ENCODE measurements at regions not wholly inside any gene's neighbourhood (a gene's known extent, or its start where the extent isn't known, plus 50 kb on each side); places are given as distances from the start of the nearest gene placed in this dataset.
"Not testable (repeated sequence)": the region's sequence is repeated elsewhere in the genome, so short reads cannot be mapped to it uniquely, and the experiment has no call there.

DNA sequence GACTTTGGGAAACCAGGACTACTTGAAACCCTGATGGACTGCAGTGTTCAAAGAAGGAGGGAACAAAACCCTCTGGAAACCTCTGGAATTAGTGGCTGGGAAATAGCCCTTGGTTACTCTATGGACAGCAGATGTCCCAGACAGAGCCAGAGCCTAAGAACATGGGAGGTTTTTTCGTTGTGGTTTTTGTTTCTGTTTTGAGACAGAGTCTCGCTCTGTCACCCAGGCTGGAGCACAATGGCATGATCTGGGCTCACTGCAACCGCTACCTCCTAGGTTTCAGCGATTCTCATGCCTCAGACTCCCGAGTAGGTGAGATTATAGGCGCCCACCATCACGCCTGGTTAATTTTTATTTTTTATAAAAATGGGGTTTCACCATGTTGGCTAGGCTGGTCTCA lies 1378.7 kb downstream of the AACS start:
- no peaks in the 10 kb centered on the region for H3K27me3 ChIP-seq (ENCODE audit: control insufficient read depth in 2 of 2, insufficient read depth in 1 of 2, low read length in 1 of 2)
- WGBS, result 79% methylated on average over 7 of the region's 7 CpGs
- no peak overlapping the region for H3K4me3 ChIP-seq (ENCODE audit: low read length in 2 of 2)
- no peaks in the 10 kb centered on the region for H3K36me3 ChIP-seq (ENCODE audit: control insufficient read depth in 2 of 2, insufficient read depth in 2 of 2, low read length in 1 of 2)
- no peaks in the 10 kb centered on the region for H3K4me1 ChIP-seq (ENCODE audit: control insufficient read depth in 2 of 2, insufficient read depth in 2 of 2, low read length in 2 of 2)
- DNase-seq (ENCODE audit: low read depth in 6 of 9, low spot score in 9 of 9), result no peak
- peaks cover 0 to 5% of the 10 kb centered on the region in 2 donors for H3K9me3 ChIP-seq (ENCODE audit: control insufficient read depth in 2 of 2, insufficient read depth in 1 of 2, low read length in 1 of 2)
- no peak overlapping the region for H3K27ac ChIP-seq (ENCODE audit: low read depth in 1 of 2, low read length in 1 of 2)

DNA sequence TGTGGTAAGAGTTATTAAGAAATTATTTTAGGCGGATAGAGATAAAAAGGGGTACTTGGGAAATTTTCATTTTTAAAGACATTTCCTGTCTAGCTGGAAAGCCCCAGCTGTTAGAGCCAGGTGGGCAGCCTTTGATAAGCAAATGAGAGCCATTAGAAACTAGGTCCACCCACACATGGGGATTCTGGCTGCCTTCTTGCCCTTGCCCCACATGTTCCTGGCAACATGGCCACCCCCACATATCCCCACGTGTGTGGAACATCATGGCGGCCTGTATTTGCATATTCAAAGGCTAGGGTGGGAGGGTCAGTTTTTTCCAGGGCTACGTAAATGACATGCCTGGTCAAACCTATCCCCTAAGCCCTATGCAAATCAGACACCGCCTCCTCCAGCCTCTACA lies 1382.1 kb downstream of the AACS start:
- Histone ChIP-seq H3K27me3 (ENCODE audit: control insufficient read depth in 2 of 2, insufficient read depth in 1 of 2, low read length in 1 of 2) (no peaks in the 10 kb centered on the region), H3K36me3 (ENCODE audit: control insufficient read depth in 2 of 2, insufficient read depth in 2 of 2, low read length in 1 of 2) (no peaks in the 10 kb centered on the region), H3K4me1 (ENCODE audit: control insufficient read depth in 2 of 2, insufficient read depth in 2 of 2, low read length in 2 of 2) (no peaks in the 10 kb centered on the region), H3K4me3 (ENCODE audit: low read length in 2 of 2) (no peak overlapping the region), H3K27ac (ENCODE audit: low read depth in 1 of 2, low read length in 1 of 2) (no peak overlapping the region), H3K9me3 (ENCODE audit: control insufficient read depth in 2 of 2, insufficient read depth in 1 of 2, low read length in 1 of 2) (peaks cover 0 to 5% of the 10 kb centered on the region in 2 donors)
- DNase-seq (ENCODE audit: low read depth in 6 of 9, low spot score in 9 of 9), result no peak
- WGBS, result 87% methylated on average over 5 of the region's 5 CpGs

DNA sequence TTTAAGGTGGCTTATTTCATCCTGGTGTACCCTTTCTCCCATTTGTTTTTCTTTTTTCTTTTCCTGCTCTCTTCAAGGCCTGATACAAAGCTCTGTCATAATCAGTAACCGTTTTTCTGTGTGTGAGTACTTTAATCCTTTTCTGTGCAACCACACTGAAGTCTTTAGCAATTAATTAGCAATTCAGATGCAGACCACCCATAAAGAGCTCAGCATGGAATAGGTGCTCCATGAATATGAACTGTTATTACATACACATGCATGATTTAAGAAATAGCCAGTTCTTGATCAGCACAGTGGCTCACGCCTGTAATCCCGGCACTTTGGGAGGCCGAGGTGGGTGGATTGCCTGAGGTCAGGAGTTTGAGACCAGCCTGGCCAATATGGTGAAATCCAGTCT lies 1386.6 kb downstream of the AACS start:
- Histone ChIP-seq H3K36me3 (ENCODE audit: control insufficient read depth in 2 of 2, insufficient read depth in 2 of 2, low read length in 1 of 2) (no peaks in the 10 kb centered on the region), H3K27ac (ENCODE audit: low read depth in 1 of 2, low read length in 1 of 2) (no peak overlapping the region), H3K4me1 (ENCODE audit: control insufficient read depth in 2 of 2, insufficient read depth in 2 of 2, low read length in 2 of 2) (no peaks in the 10 kb centered on the region), H3K27me3 (ENCODE audit: control insufficient read depth in 2 of 2, insufficient read depth in 1 of 2, low read length in 1 of 2) (no peaks in the 10 kb centered on the region), H3K4me3 (ENCODE audit: low read length in 2 of 2) (no peak overlapping the region), H3K9me3 (ENCODE audit: control insufficient read depth in 2 of 2, insufficient read depth in 1 of 2, low read length in 1 of 2) (peaks cover 0 to 5% of the 10 kb centered on the region in 2 donors)
- WGBS, result 48% methylated on average over 4 of the region's 4 CpGs
- DNase-seq (ENCODE audit: low read depth in 6 of 9, low spot score in 9 of 9), result no peak

GRCh38 chr12:126452686-126453085 lies 1387.5 kb downstream of the AACS start:
- H3K4me1 ChIP-seq (ENCODE audit: control insufficient read depth in 2 of 2, insufficient read depth in 2 of 2, low read length in 2 of 2); DNase-seq (ENCODE audit: low read depth in 6 of 9, low spot score in 9 of 9); H3K27me3 ChIP-seq (ENCODE audit: control insufficient read depth in 2 of 2, insufficient read depth in 1 of 2, low read length in 1 of 2); H3K4me3 ChIP-seq (ENCODE audit: low read length in 2 of 2); H3K36me3 ChIP-seq (ENCODE audit: control insufficient read depth in 2 of 2, insufficient read depth in 2 of 2, low read length in 1 of 2); H3K27ac ChIP-seq (ENCODE audit: low read depth in 1 of 2, low read length in 1 of 2); H3K9me3 ChIP-seq (ENCODE audit: control insufficient read depth in 2 of 2, insufficient read depth in 1 of 2, low read length in 1 of 2): not testable (repeated sequence)
- WGBS, result 98% methylated on average over 9 of the region's 9 CpGs

DNA sequence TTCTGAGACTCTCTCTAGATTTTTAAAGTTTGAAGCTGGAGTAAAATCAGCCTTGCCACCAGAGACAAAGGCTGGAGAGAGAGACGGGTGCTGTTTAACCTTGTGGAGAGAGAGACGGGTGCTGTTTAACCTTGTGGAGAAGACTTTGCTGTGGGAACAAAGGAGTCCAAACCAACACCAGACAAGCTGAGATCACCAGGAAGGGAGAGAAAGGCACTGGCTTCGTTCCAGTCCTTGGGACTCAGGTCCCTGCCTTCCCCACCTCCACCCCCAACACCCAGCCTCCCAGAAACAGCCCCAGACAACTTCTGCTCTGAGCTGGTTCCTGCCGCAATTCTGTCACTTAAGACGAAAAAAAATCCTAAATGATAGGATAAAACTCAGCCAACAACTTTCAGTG lies 1389.3 kb downstream of the AACS start:
- peaks cover 0 to 6% of the 10 kb centered on the region in 2 donors for H3K9me3 ChIP-seq (ENCODE audit: control insufficient read depth in 2 of 2, insufficient read depth in 1 of 2, low read length in 1 of 2)

DNA sequence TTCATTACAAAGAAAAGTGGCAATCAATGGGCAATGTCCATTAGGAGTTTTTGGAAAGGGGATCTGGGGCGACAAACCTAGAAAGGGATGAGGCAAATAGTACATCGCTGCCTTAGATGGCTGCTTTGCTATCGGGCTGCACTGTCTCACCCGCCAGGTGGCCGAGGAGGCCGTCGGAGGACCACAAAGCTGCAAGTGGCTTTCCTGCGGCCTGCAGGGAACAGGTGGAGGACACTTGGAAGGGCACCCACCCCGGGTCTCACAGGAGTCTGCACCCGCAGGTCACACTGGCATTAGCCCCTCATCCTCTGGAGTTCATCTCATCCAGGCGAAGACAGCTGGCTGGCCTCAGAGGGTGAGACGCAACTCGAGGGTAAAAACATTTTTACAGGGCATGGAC lies 1392.5 kb downstream of the AACS start:
- Histone ChIP-seq H3K4me3 (ENCODE audit: low read length in 2 of 2) (no peak overlapping the region), H3K27me3 (ENCODE audit: control insufficient read depth in 2 of 2, insufficient read depth in 1 of 2, low read length in 1 of 2) (no peaks in the 10 kb centered on the region), H3K4me1 (ENCODE audit: control insufficient read depth in 2 of 2, insufficient read depth in 2 of 2, low read length in 2 of 2) (no peaks in the 10 kb centered on the region), H3K27ac (ENCODE audit: low read depth in 1 of 2, low read length in 1 of 2) (no peak overlapping the region), H3K9me3 (ENCODE audit: control insufficient read depth in 2 of 2, insufficient read depth in 1 of 2, low read length in 1 of 2) (peaks cover 0 to 8% of the 10 kb centered on the region in 2 donors), H3K36me3 (ENCODE audit: control insufficient read depth in 2 of 2, insufficient read depth in 2 of 2, low read length in 1 of 2) (no peaks in the 10 kb centered on the region)
- WGBS, result 95% methylated on average over 13 of the region's 13 CpGs
- DNase-seq (ENCODE audit: low read depth in 6 of 9, low spot score in 9 of 9), result no peak

More for the DNA sequence above, 1389.3 kb downstream of the AACS start:
- no peaks in the 10 kb centered on the region for H3K27me3 ChIP-seq (ENCODE audit: control insufficient read depth in 2 of 2, insufficient read depth in 1 of 2, low read length in 1 of 2)
- no peak overlapping the region for H3K27ac ChIP-seq (ENCODE audit: low read depth in 1 of 2, low read length in 1 of 2)
- no peaks in the 10 kb centered on the region for H3K4me1 ChIP-seq (ENCODE audit: control insufficient read depth in 2 of 2, insufficient read depth in 2 of 2, low read length in 2 of 2)
- no peak overlapping the region for H3K4me3 ChIP-seq (ENCODE audit: low read length in 2 of 2)
- no peaks in the 10 kb centered on the region for H3K36me3 ChIP-seq (ENCODE audit: control insufficient read depth in 2 of 2, insufficient read depth in 2 of 2, low read length in 1 of 2)
- 75% methylated on average over 5 of the region's 5 CpGs for WGBS
- DNase-seq (ENCODE audit: low read depth in 6 of 9, low spot score in 9 of 9), result no peak

GRCh38 chr12:126464153-126464552 lies 1398.9 kb downstream of the AACS start:
- DNase-seq (ENCODE audit: low read depth in 6 of 9, low spot score in 9 of 9), result no peak
- no peaks in the 10 kb centered on the region for H3K36me3 ChIP-seq (ENCODE audit: control insufficient read depth in 2 of 2, insufficient read depth in 2 of 2, low read length in 1 of 2)
- no peaks in the 10 kb centered on the region for H3K27me3 ChIP-seq (ENCODE audit: control insufficient read depth in 2 of 2, insufficient read depth in 1 of 2, low read length in 1 of 2)
- 86% methylated on average over 5 of the region's 5 CpGs for WGBS
- H3K9me3 ChIP-seq (ENCODE audit: control insufficient read depth in 2 of 2, insufficient read depth in 1 of 2, low read length in 1 of 2), result peaks cover 0 to 2% of the 10 kb centered on the region in 2 donors
- no peak overlapping the region for H3K27ac ChIP-seq (ENCODE audit: low read depth in 1 of 2, low read length in 1 of 2)
- no peak overlapping the region for H3K4me3 ChIP-seq (ENCODE audit: low read length in 2 of 2)
- H3K4me1 ChIP-seq (ENCODE audit: control insufficient read depth in 2 of 2, insufficient read depth in 2 of 2, low read length in 2 of 2), result no peaks in the 10 kb centered on the region

DNA sequence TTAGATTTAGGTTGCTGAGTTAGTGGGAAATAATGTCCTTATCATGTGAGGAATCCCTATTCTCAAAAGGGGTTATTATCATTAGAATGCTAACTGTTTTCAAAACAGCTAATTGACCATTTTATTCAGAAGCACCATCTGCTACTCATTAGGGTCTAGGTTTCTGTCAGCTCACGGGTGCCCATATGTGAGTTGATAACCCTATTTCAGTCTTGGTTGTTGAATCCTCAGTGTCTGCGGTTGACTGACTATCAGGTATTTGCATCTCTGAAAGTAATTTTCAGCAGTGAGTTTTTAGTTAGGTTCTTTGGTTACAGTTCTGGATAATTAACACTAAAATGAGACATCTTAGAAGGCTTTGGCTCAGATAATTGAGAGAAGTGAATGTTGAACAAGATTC lies 1404.0 kb downstream of the AACS start:
- H3K4me3 ChIP-seq (ENCODE audit: low read length in 2 of 2), result no peak overlapping the region
- no peaks in the 10 kb centered on the region for H3K27me3 ChIP-seq (ENCODE audit: control insufficient read depth in 2 of 2, insufficient read depth in 1 of 2, low read length in 1 of 2)
- no peak overlapping the region for H3K27ac ChIP-seq (ENCODE audit: low read depth in 1 of 2, low read length in 1 of 2)
- H3K4me1 ChIP-seq (ENCODE audit: control insufficient read depth in 2 of 2, insufficient read depth in 2 of 2, low read length in 2 of 2), result no peaks in the 10 kb centered on the region
- no peaks in the 10 kb centered on the region for H3K9me3 ChIP-seq (ENCODE audit: control insufficient read depth in 2 of 2, insufficient read depth in 1 of 2, low read length in 1 of 2)
- DNase-seq (ENCODE audit: low read depth in 6 of 9, low spot score in 9 of 9), result no peak
- 93% methylated on average over 2 of the region's 2 CpGs for WGBS
- H3K36me3 ChIP-seq (ENCODE audit: control insufficient read depth in 2 of 2, insufficient read depth in 2 of 2, low read length in 1 of 2), result no peaks in the 10 kb centered on the region

DNA sequence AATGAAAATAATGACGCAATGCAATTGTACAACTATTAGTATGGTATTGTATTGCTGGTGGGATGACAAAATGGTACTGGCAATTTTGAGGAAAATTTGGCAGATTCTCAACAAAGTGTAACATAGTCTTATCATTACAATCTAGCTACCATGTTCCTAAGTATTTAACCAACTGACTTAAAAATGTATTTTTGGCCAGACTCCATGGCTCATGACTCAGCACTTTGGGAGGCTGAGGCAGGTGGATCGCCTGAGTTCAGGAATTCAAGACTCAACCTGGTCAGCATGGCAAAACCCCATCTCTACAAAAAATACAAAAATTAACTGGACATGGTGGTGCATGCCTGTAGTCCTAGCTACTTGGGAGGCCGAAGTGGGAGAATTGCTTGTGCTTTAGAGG lies 1409.5 kb downstream of the AACS start:
- DNase-seq (ENCODE audit: low read depth in 6 of 9, low spot score in 9 of 9), result no peak

GRCh38 chr12:126480451-126480850 lies 1415.2 kb downstream of the AACS start:
- H3K27ac ChIP-seq (ENCODE audit: low read depth in 1 of 2, low read length in 1 of 2), result no peak overlapping the region
- H3K9me3 ChIP-seq (ENCODE audit: control insufficient read depth in 2 of 2, insufficient read depth in 1 of 2, low read length in 1 of 2), result peaks cover 0 to 11% of the 10 kb centered on the region in 2 donors
- H3K4me1 ChIP-seq (ENCODE audit: control insufficient read depth in 2 of 2, insufficient read depth in 2 of 2, low read length in 2 of 2), result no peaks in the 10 kb centered on the region
- DNase-seq (ENCODE audit: low read depth in 6 of 9, low spot score in 9 of 9), result no peak
- no peaks in the 10 kb centered on the region for H3K27me3 ChIP-seq (ENCODE audit: control insufficient read depth in 2 of 2, insufficient read depth in 1 of 2, low read length in 1 of 2)
- no peak overlapping the region for H3K4me3 ChIP-seq (ENCODE audit: low read length in 2 of 2)
- WGBS, result 69% methylated on average over 10 of the region's 10 CpGs
- H3K36me3 ChIP-seq (ENCODE audit: control insufficient read depth in 2 of 2, insufficient read depth in 2 of 2, low read length in 1 of 2), result no peaks in the 10 kb centered on the region

More for the DNA sequence above, 1409.5 kb downstream of the AACS start:
- peaks cover 0 to 7% of the 10 kb centered on the region in 2 donors for H3K9me3 ChIP-seq (ENCODE audit: control insufficient read depth in 2 of 2, insufficient read depth in 1 of 2, low read length in 1 of 2)
- H3K36me3 ChIP-seq (ENCODE audit: control insufficient read depth in 2 of 2, insufficient read depth in 2 of 2, low read length in 1 of 2), result no peaks in the 10 kb centered on the region
- WGBS, result 96% methylated on average over 3 of the region's 3 CpGs
- H3K27ac ChIP-seq (ENCODE audit: low read depth in 1 of 2, low read length in 1 of 2), result no peak overlapping the region
- no peaks in the 10 kb centered on the region for H3K4me1 ChIP-seq (ENCODE audit: control insufficient read depth in 2 of 2, insufficient read depth in 2 of 2, low read length in 2 of 2)
- H3K27me3 ChIP-seq (ENCODE audit: control insufficient read depth in 2 of 2, insufficient read depth in 1 of 2, low read length in 1 of 2), result no peaks in the 10 kb centered on the region
- H3K4me3 ChIP-seq (ENCODE audit: low read length in 2 of 2), result no peak overlapping the region
